IMR-90 (cell line): ENCODE measurements at regions not wholly inside any gene's neighbourhood (a gene's known extent, or its start where the extent isn't known, plus 50 kb on each side); places are given as distances from the start of the nearest gene placed in this dataset.

Experiments
- ATAC-seq: fragments of 200-7000 bp; cut with Tn5 transposase; 2 replicates; pipeline ENCODE4 v1.9.1; 2020; ENCODE audit warnings: low read depth, mild to moderate bottlenecking, moderate library complexity
- BruUV-seq: library from RNA; stranded (reverse); fragments of 400-500 nt; replicated peaks from 2 replicates; lab custom pipeline; 2021; lab: Mats Ljungman, UMichigan
- CTCF ChIA-PET: fragments of 300-600 bp; formaldehyde crosslinking; extraction: SDS; loops from one replicate; lab custom pipeline; 2021; ENCODE audit warnings: antibody characterized with exemption; lab: Yijun Ruan, JAX
- POLR2A ChIA-PET: fragments of 300-600 bp; sonication (Branson Sonifier 250); formaldehyde crosslinking; loops from one replicate; lab custom pipeline; 2022; ENCODE audit warnings: antibody characterized with exemption; ENCODE audit not compliant: unreplicated experiment; lab: Charles Lee
- DNase-seq: peaks from one replicate; pipeline ENCODE4 v3.0.0; 2013
- H2AFZ ChIP-seq: replicated peaks from 2 replicates; pipeline ENCODE3; 2013; ENCODE audit warnings: low read length, mild to moderate bottlenecking; ENCODE audit not compliant: poor library complexity
- H2AK5ac ChIP-seq: 2 replicates; pipeline ENCODE4 v1.6.1; 2013; ENCODE audit warnings: low read depth, low read length, inconsistent platforms
- H2AK9ac ChIP-seq: replicated peaks from 2 replicates; pipeline ENCODE3; 2013; ENCODE audit warnings: mild to moderate bottlenecking, low read depth, low read length, moderate library complexity; ENCODE audit not compliant: poor library complexity
- H2BK120ac ChIP-seq: 2 replicates; pipeline ENCODE4 v1.6.1; 2013; ENCODE audit warnings: low read depth, low read length, inconsistent platforms
- H2BK15ac ChIP-seq: 3 replicates; pipeline ENCODE4 v1.6.1; 2013; ENCODE audit warnings: low read depth, low read length, inconsistent platforms
- H2BK20ac ChIP-seq: 2 replicates; pipeline ENCODE4 v1.6.1; 2013; ENCODE audit warnings: low read depth, mild to moderate bottlenecking, inconsistent platforms, low read length, moderate library complexity
- H2BK5ac ChIP-seq: 2 replicates; pipeline ENCODE4 v1.6.1; 2013; ENCODE audit warnings: mild to moderate bottlenecking, low read depth, low read length, inconsistent platforms; ENCODE audit not compliant: poor library complexity, severe bottlenecking
- H3K14ac ChIP-seq: replicated peaks from 2 replicates; pipeline ENCODE4 v1.6.1; 2013; ENCODE audit warnings: low read depth, low read length, inconsistent platforms
- H3K18ac ChIP-seq: 2 replicates; pipeline ENCODE4 v1.6.1; 2013; ENCODE audit warnings: low read depth, low read length, control low read depth
- H3K23ac ChIP-seq: 2 replicates; pipeline ENCODE4 v1.6.1; 2013; ENCODE audit warnings: low read depth, low read length, inconsistent platforms
- H3K27ac ChIP-seq: 2 replicates; pipeline ENCODE4 v1.5.1; 2013; ENCODE audit warnings: mild to moderate bottlenecking, control low read depth, low read length; ENCODE audit not compliant: insufficient read depth
- H3K27me3 ChIP-seq: 2 replicates; pipeline ENCODE4 v1.6.1; 2013; ENCODE audit warnings: low read length; ENCODE audit not compliant: control insufficient read depth, insufficient read depth
- H3K36me3 ChIP-seq: 2 replicates; pipeline ENCODE4 v1.6.1; 2013; ENCODE audit warnings: low read length, mixed read lengths; ENCODE audit not compliant: control insufficient read depth, insufficient read depth
- H3K4ac ChIP-seq: 2 replicates; pipeline ENCODE4 v1.6.1; 2013; ENCODE audit warnings: low read depth, low read length, inconsistent platforms
- H3K4me1 ChIP-seq: 2 replicates; pipeline ENCODE4 v1.6.1; 2013; ENCODE audit warnings: low read length, mixed read lengths; ENCODE audit not compliant: control insufficient read depth, insufficient read depth
- H3K4me2 ChIP-seq: 2 replicates; pipeline ENCODE4 v1.6.1; 2013; ENCODE audit warnings: low read depth, mild to moderate bottlenecking, control low read depth, low read length, moderate library complexity
- H3K4me3 ChIP-seq: 2 replicates; pipeline ENCODE4 v1.5.1; 2013; ENCODE audit warnings: low read depth, mild to moderate bottlenecking, control low read depth, low read length, moderate library complexity; ENCODE audit not compliant: insufficient read depth
- H3K56ac ChIP-seq: 2 replicates; pipeline ENCODE4 v1.6.1; 2013; ENCODE audit warnings: low read length, inconsistent platforms; ENCODE audit not compliant: insufficient read depth; ENCODE audit errors: extremely low read depth
- H3K79me1 ChIP-seq, 2 experiments: 2 replicates each; pipeline ENCODE4 v1.6.1; 2013; ENCODE audit warnings: low read length in 2 of 2, inconsistent platforms in 1 of 2, low read depth in 1 of 2
- H3K9ac ChIP-seq: 2 replicates; pipeline ENCODE4 v1.6.1; 2013; ENCODE audit warnings: low read depth, low read length, control low read depth
- H3K9me1 ChIP-seq: 2 replicates; pipeline ENCODE4 v1.6.1; 2013; ENCODE audit warnings: low read length, inconsistent platforms; ENCODE audit not compliant: insufficient read depth
- H3K9me3 ChIP-seq: 2 replicates; pipeline ENCODE4 v1.6.1; 2013; ENCODE audit warnings: low read length; ENCODE audit not compliant: control insufficient read depth, insufficient read depth
- H4K20me1 ChIP-seq: 2 replicates; pipeline ENCODE4 v1.6.1; 2013; ENCODE audit warnings: low read length, inconsistent platforms; ENCODE audit not compliant: insufficient read depth
- H4K5ac ChIP-seq: 2 replicates; pipeline ENCODE4 v1.6.1; 2013; ENCODE audit warnings: mild to moderate bottlenecking, low read depth, low read length, control low read depth
- H4K8ac ChIP-seq, 2 experiments: 2 replicates each; pipeline ENCODE4 v1.6.1; 2013; ENCODE audit warnings: low read depth in 2 of 2, low read length in 2 of 2, control low read depth in 1 of 2, inconsistent platforms in 1 of 2
- H4K91ac ChIP-seq: 2 replicates; pipeline ENCODE4 v1.6.1; 2013; ENCODE audit warnings: low read depth, low read length, inconsistent platforms; ENCODE audit not compliant: insufficient read depth
- BHLHE40 ChIP-seq: fragments of 150-350 bp; IDR thresholded peaks from 2 replicates; pipeline ENCODE4 v1.6.1; 2016; ENCODE audit warnings: mild to moderate bottlenecking, low read depth, low read length
- CEBPB ChIP-seq: IDR thresholded peaks from 2 replicates; pipeline ENCODE4 v1.6.1; 2012; ENCODE audit warnings: low read depth, low read length, improper control_type of control experiment
- CHD1 ChIP-seq: IDR thresholded peaks from 2 replicates; pipeline ENCODE4 v1.6.1; 2012; ENCODE audit warnings: low read depth, low read length, improper control_type of control experiment
- FOS ChIP-seq: fragments of 150-350 bp; IDR thresholded peaks from 2 replicates; pipeline ENCODE4 v1.6.1; 2016; ENCODE audit warnings: low read depth, low read length
- MAFK ChIP-seq: IDR thresholded peaks from 2 replicates; pipeline ENCODE4 v1.6.1; 2012; ENCODE audit warnings: low read depth, low read length, improper control_type of control experiment
- MAZ ChIP-seq: IDR thresholded peaks from 2 replicates; pipeline ENCODE4 v1.6.1; 2012; ENCODE audit warnings: low read depth, mild to moderate bottlenecking, low read length, improper control_type of control experiment, moderate library complexity, borderline replicate concordance
- MXI1 ChIP-seq: IDR thresholded peaks from 2 replicates; pipeline ENCODE4 v1.6.1; 2012; ENCODE audit warnings: low read depth, mild to moderate bottlenecking, low read length, moderate library complexity, borderline replicate concordance
- NFE2L2 ChIP-seq: fragments of 150-350 bp; IDR thresholded peaks from 2 replicates; pipeline ENCODE4 v1.6.1; 2016; ENCODE audit warnings: low read depth, mild to moderate bottlenecking, low read length
- POLR2A ChIP-seq: IDR thresholded peaks from 2 replicates; pipeline ENCODE4 v1.6.1; 2012; ENCODE audit warnings: mild to moderate bottlenecking, low read depth, low read length
- RAD21 ChIP-seq: IDR thresholded peaks from 2 replicates; pipeline ENCODE4 v1.6.1; 2012; ENCODE audit warnings: low read length, improper control_type of control experiment
- RCOR1 ChIP-seq: IDR thresholded peaks from 2 replicates; pipeline ENCODE4 v1.6.1; 2012; ENCODE audit warnings: mild to moderate bottlenecking, low read length, improper control_type of control experiment; ENCODE audit not compliant: insufficient replicate concordance
- RFX5 ChIP-seq: IDR thresholded peaks from 2 replicates; pipeline ENCODE4 v1.8.0; 2012; ENCODE audit warnings: low read depth, mild to moderate bottlenecking, low read length, moderate library complexity
- SMC3 ChIP-seq: fragments of 150-350 bp; IDR thresholded peaks from 2 replicates; pipeline ENCODE4 v1.6.1; 2016; ENCODE audit warnings: low read depth, mild to moderate bottlenecking, antibody characterized with exemption, low read length, moderate library complexity
- WGBS, 2 experiments: methylation state at CpG; one replicate each; pipeline versions ENCODE4 v1.1.5 to v1.1.7; 2013; ENCODE audit warnings: missing lambda C conversion rate in 2 of 2; ENCODE audit not compliant: insufficient read length in 1 of 2; ENCODE audit errors: extremely low coverage in 2 of 2; 5-methylcytosine and 5-hydroxymethylcytosine counted together
- dilution Hi-C: fragments of 300-500 bp; cut with HindIII; formaldehyde crosslinking; loops from one replicate; pipeline ENCODE4 v1.14.3; 2018; ENCODE audit warnings: low sequenced_read_pairs; ENCODE audit not compliant: unreplicated experiment
- in situ Hi-C: fragments of 300-500 bp; cut with MboI; formaldehyde crosslinking; loops from 3 replicates; pipeline ENCODE4 v1.14.3; 2019; ENCODE audit warnings: low sequenced_read_pairs, inconsistent platforms, mixed read lengths
- intact Hi-C: fragments of 100-400 bp; cut with micrococcal nuclease; formaldehyde crosslinking; loops from 2 replicates; pipeline ENCODE4 v1.10.0; 2022
- TF ChIP-seq, protein P1 (sequence below): fragments of 150-350 bp; IDR thresholded peaks from 2 replicates; pipeline ENCODE4 v1.6.1; 2017; ENCODE audit warnings: mild to moderate bottlenecking, antibody characterized with exemption, low read length, low read depth
- TF ChIP-seq, protein P2 (sequence below): conservative IDR thresholded peaks from 2 replicates; pipeline ENCODE4 v1.5.1; 2012; ENCODE audit warnings: mild to moderate bottlenecking, low read depth, low read length, improper control_type of control experiment
- TF ChIP-seq, protein P3 (sequence below): fragments of 150-350 bp; IDR thresholded peaks from 2 replicates; pipeline ENCODE4 v1.6.1; 2016; ENCODE audit warnings: low read depth, mild to moderate bottlenecking, low read length, moderate library complexity, borderline replicate concordance

DNA sequence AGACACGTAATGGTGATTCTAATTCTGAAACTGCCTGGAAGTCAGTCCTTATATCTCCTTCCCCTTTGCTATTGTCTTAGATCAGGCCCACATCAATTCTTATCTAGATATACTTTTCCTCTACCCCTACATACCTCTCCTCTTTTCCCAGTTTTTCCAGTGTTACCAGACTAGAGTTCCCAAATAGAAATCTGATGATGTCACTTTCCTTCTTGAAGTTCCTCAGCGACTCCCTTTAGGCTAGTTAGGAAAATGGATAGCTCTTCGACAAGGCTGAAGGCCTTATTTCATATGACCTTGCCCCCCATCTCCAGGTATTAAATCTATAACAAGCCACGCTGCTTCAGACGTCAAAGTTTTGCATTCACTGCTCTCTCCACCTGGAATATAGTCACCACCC, 201.1 kb upstream of the ATP2B1 start:
- Histone ChIP-seq H2BK15ac (no peak overlapping the region), H3K36me3 (no peaks in the 10 kb centered on the region), H2BK20ac (no peak overlapping the region), H3K14ac (no peak overlapping the region), H4K20me1 (no peaks in the 10 kb centered on the region), H3K56ac (no peak overlapping the region), H2BK5ac (no peak overlapping the region), H3K4me3 (no peak overlapping the region), H3K9me1 (no peaks in the 10 kb centered on the region), H4K8ac (no peak overlapping the region), H2BK120ac (no peak overlapping the region), H2AK9ac (no peak overlapping the region), H3K18ac (no peak overlapping the region), H2AFZ (no peak overlapping the region), H2AK5ac (no peak overlapping the region), H3K23ac (no peak overlapping the region), H3K79me1 (no peaks in the 10 kb centered on the region), H4K5ac (no peak overlapping the region), H3K9me3 (no peaks in the 10 kb centered on the region; the same call in 1 of the 2 replicates), H3K27ac (no peak overlapping the region), H3K27me3 (no peaks in the 10 kb centered on the region), H4K91ac (no peak overlapping the region), H3K9ac (no peak overlapping the region), H3K4me1 (no peaks in the 10 kb centered on the region), H3K4ac (no peak overlapping the region), H3K4me2 (no peak overlapping the region)
- BruUV-seq: no TSS peak
- ATAC-seq: no peak
- POLR2A ChIA-PET: no interaction called here
- WGBS, 2 experiments: 90% methylated on average over 2 of the region's 5 CpGs; no CpG with 5 or more reads in 1 of the 2 experiments
- intact Hi-C loops (no loop called here), dilution Hi-C loops (no loop called here), in situ Hi-C loops (no loop called here)
- DNase-seq: no peak
- TF ChIP-seq CEBPB (no peak), POLR2A (no peak), BHLHE40 (no peak), RCOR1 (no peak), MAFK (no peak), RFX5 (no peak), SMC3 (no peak), NFE2L2 (no peak), CHD1 (no peak), FOS (no peak), MAZ (no peak), RAD21 (no peak), MXI1 (no peak)
- TF ChIP-seq, protein P1, sequence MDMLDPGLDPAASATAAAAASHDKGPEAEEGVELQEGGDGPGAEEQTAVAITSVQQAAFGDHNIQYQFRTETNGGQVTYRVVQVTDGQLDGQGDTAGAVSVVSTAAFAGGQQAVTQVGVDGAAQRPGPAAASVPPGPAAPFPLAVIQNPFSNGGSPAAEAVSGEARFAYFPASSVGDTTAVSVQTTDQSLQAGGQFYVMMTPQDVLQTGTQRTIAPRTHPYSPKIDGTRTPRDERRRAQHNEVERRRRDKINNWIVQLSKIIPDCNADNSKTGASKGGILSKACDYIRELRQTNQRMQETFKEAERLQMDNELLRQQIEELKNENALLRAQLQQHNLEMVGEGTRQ: no peak
- TF ChIP-seq, protein P2, sequence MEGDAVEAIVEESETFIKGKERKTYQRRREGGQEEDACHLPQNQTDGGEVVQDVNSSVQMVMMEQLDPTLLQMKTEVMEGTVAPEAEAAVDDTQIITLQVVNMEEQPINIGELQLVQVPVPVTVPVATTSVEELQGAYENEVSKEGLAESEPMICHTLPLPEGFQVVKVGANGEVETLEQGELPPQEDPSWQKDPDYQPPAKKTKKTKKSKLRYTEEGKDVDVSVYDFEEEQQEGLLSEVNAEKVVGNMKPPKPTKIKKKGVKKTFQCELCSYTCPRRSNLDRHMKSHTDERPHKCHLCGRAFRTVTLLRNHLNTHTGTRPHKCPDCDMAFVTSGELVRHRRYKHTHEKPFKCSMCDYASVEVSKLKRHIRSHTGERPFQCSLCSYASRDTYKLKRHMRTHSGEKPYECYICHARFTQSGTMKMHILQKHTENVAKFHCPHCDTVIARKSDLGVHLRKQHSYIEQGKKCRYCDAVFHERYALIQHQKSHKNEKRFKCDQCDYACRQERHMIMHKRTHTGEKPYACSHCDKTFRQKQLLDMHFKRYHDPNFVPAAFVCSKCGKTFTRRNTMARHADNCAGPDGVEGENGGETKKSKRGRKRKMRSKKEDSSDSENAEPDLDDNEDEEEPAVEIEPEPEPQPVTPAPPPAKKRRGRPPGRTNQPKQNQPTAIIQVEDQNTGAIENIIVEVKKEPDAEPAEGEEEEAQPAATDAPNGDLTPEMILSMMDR: no peak
- TF ChIP-seq, protein P3, sequence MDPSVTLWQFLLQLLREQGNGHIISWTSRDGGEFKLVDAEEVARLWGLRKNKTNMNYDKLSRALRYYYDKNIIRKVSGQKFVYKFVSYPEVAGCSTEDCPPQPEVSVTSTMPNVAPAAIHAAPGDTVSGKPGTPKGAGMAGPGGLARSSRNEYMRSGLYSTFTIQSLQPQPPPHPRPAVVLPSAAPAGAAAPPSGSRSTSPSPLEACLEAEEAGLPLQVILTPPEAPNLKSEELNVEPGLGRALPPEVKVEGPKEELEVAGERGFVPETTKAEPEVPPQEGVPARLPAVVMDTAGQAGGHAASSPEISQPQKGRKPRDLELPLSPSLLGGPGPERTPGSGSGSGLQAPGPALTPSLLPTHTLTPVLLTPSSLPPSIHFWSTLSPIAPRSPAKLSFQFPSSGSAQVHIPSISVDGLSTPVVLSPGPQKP: no peak
- CTCF ChIA-PET: no interaction called here
